Activated T-helper 2 cell treated with anti-CD3 and anti-CD28 coated beads, Interferon-gamma antibody, Interleukin-2, Interleukin-4, amounts not matched to agents 10 μg/mL and 5 μg/mL and 100 μg/mL, durations not matched to agents 14 hours and 24 hours and 36 hours (primary cell): ENCODE measurements at regions not wholly inside any gene's neighbourhood (a gene's known extent, or its start where the extent isn't known, plus 50 kb on each side); places are given as distances from the start of the nearest gene placed in this dataset.

Experiments used
- DNase-seq: peaks from one replicate; pipeline ENCODE4 v3.0.0; 2021; ENCODE audit warnings: low spot score
- H3K27ac Mint-ChIP-seq: one replicate; pipeline ENCODE4 v1.8.0; 2021; ENCODE audit warnings: mixed read lengths
- H3K27me3 Mint-ChIP-seq: one replicate; pipeline ENCODE4 v1.8.0; 2021; ENCODE audit warnings: low read depth, mixed read lengths
- H3K36me3 Mint-ChIP-seq: one replicate; pipeline ENCODE4 v1.8.0; 2021; ENCODE audit warnings: low read depth, mixed read lengths
- H3K4me1 Mint-ChIP-seq: one replicate; pipeline ENCODE4 v1.8.0; 2021; ENCODE audit warnings: low read depth, mixed read lengths
- H3K4me3 Mint-ChIP-seq: one replicate; pipeline ENCODE4 v1.8.0; 2021; ENCODE audit warnings: low read depth, mild to moderate bottlenecking, moderate library complexity, mixed read lengths
- H3K9me3 Mint-ChIP-seq: one replicate; pipeline ENCODE4 v1.8.0; 2021; ENCODE audit warnings: mixed read lengths
- intact Hi-C: fragments of 100-400 bp; cut with micrococcal nuclease; formaldehyde crosslinking; loops from one replicate; pipeline ENCODE4 v1.15.1; 2023

DNA sequence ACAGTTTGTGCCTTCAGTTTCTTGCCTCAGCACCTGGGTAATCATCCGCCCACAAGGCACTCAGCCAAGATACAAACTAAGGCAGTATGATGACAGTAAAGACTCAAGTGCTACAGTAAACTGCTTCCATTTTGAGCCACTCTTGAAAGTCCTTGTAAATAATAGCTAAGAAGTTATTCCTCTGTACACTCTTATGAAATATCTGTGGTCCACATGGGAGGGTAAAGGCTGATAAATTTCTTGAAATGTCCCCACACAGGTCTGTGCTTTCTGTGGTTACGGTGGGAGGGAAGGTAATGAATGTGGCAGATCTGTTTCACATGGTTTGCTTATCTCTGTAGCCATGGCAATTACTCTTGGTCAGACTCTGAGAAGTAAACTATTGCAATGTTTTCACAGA is 551.0 kb upstream of the ZWINT start:
- no peak for DNase-seq
- H3K27ac Mint-ChIP-seq = no peak overlapping the region
- H3K4me3 Mint-ChIP-seq = no peak overlapping the region
- H3K36me3 Mint-ChIP-seq = no peaks in the 10 kb centered on the region
- H3K4me1 Mint-ChIP-seq = no peaks in the 10 kb centered on the region
- no peaks in the 10 kb centered on the region for H3K27me3 Mint-ChIP-seq
- intact Hi-C loops = no loop called here
- peaks cover 42% of the 10 kb centered on the region for H3K9me3 Mint-ChIP-seq

- no peak for DNase-seq
- intact Hi-C loops = no loop called here
- H3K27me3 Mint-ChIP-seq = no peaks in the 10 kb centered on the region
- no peak overlapping the region for H3K27ac Mint-ChIP-seq
- peaks cover 22% of the 10 kb centered on the region for H3K9me3 Mint-ChIP-seq
- no peaks in the 10 kb centered on the region for H3K36me3 Mint-ChIP-seq
- no peaks in the 10 kb centered on the region for H3K4me1 Mint-ChIP-seq
- no peak overlapping the region for H3K4me3 Mint-ChIP-seq
These were observed 544.0 kb upstream of the ZWINT start for GRCh38 chr10:56905051-56905450.

- intact Hi-C loops = no loop called here
- H3K36me3 Mint-ChIP-seq = no peaks in the 10 kb centered on the region
- no peaks in the 10 kb centered on the region for H3K27me3 Mint-ChIP-seq
- H3K9me3 Mint-ChIP-seq = peaks cover 21% of the 10 kb centered on the region
- H3K4me1 Mint-ChIP-seq = no peaks in the 10 kb centered on the region
- H3K4me3 Mint-ChIP-seq = no peak overlapping the region
- no peak overlapping the region for H3K27ac Mint-ChIP-seq
- no peak for DNase-seq
These were observed 541.5 kb upstream of the ZWINT start for GRCh38 chr10:56902554-56902953.

DNA sequence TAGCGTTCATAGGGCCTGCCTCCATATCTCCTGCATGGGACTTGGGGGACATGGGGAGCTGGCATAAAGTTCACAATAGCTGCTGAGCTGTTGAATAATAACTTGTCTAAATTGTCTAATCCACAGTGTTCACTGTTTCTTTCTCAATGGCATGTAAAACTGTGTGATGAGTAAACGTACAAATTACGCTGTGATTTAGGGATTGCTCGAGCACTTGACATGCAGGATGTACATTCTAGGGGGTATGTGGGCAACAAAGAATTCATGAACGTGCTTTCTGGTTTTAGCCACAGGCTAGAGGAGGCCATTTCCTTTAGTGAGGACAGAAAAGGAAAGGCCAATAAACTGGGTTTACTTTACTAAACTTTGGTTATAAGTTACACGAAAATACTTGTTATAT is 534.2 kb upstream of the ZWINT start:
- Mint-ChIP-seq H3K4me3 (no peak overlapping the region), H3K4me1 (no peaks in the 10 kb centered on the region), H3K27ac (no peak overlapping the region), H3K36me3 (no peaks in the 10 kb centered on the region), H3K9me3 (peaks cover 16% of the 10 kb centered on the region), H3K27me3 (no peaks in the 10 kb centered on the region)
- intact Hi-C loops = no loop called here
- no peak for DNase-seq

GRCh38 chr10:56881218-56881617 is 520.2 kb upstream of the ZWINT start:
- no peaks in the 10 kb centered on the region for H3K36me3 Mint-ChIP-seq
- no peak for DNase-seq
- no peaks in the 10 kb centered on the region for H3K27me3 Mint-ChIP-seq
- intact Hi-C loops = no loop called here
- H3K27ac Mint-ChIP-seq = no peak overlapping the region
- H3K9me3 Mint-ChIP-seq = peaks cover 15% of the 10 kb centered on the region
- no peaks in the 10 kb centered on the region for H3K4me1 Mint-ChIP-seq
- no peak overlapping the region for H3K4me3 Mint-ChIP-seq

DNA sequence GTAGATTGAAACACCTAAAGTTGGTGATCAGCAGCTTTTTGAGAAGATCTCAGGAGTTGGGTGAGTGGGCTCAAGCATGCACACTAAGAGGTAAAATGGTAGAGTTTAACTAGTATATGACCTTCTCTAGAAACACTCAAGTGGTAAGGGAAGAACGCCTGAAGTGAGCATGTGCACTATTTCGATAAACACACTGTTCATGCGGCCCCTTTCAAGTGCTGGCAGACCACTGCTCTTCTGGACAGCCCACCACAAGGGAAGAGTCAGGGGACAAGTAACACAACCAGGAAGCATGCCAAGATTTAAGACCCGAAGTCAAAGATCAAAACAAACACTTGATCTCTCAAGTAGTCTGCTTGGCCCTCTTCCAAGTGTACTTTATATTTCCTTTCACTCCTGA is 519.5 kb upstream of the ZWINT start:
- intact Hi-C loops = no loop called here
- Mint-ChIP-seq H3K27me3 (no peaks in the 10 kb centered on the region), H3K9me3 (peaks cover 17% of the 10 kb centered on the region), H3K4me1 (no peaks in the 10 kb centered on the region), H3K36me3 (no peaks in the 10 kb centered on the region), H3K4me3 (no peak overlapping the region), H3K27ac (no peak overlapping the region)
- no peak for DNase-seq

GRCh38 chr10:56874950-56875349 is 513.9 kb upstream of the ZWINT start:
- DNase-seq = no peak
- Mint-ChIP-seq H3K4me1 (no peaks in the 10 kb centered on the region), H3K27me3 (no peaks in the 10 kb centered on the region), H3K36me3 (no peaks in the 10 kb centered on the region), H3K9me3 (peaks cover 33% of the 10 kb centered on the region), H3K27ac (no peak overlapping the region), H3K4me3 (no peak overlapping the region)
- intact Hi-C loops = no loop called here

DNA sequence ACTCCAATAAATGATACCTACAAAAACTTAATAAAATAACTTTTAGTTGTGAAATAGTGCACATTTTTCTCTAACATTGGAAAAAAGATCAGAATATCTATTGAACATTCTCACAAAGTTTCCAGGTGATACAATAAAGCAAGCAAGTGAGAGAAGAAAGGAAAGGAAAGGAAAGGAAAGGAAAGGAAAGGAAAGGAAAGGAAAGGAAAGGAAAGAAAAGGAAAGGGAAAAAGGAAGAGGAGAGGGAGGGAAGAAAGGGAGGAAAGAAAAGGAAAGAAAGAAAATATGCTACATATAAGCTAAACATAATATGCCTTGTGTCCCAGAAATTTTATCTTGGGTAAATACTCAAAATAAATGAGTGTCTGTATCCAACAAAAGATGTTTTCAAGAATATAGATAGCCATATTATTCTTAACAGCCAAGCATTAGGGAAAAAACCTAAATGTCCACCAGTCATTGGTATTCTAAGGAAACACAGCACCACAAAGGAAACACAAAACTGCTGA is 510.2 kb upstream of the ZWINT start:
- Mint-ChIP-seq H3K9me3 (peaks cover 29% of the 10 kb centered on the region), H3K27ac (no peak overlapping the region), H3K4me3 (no peak overlapping the region), H3K4me1 (no peaks in the 10 kb centered on the region), H3K36me3 (no peaks in the 10 kb centered on the region), H3K27me3 (no peaks in the 10 kb centered on the region)
- intact Hi-C loops = no loop called here
- no peak for DNase-seq

DNA sequence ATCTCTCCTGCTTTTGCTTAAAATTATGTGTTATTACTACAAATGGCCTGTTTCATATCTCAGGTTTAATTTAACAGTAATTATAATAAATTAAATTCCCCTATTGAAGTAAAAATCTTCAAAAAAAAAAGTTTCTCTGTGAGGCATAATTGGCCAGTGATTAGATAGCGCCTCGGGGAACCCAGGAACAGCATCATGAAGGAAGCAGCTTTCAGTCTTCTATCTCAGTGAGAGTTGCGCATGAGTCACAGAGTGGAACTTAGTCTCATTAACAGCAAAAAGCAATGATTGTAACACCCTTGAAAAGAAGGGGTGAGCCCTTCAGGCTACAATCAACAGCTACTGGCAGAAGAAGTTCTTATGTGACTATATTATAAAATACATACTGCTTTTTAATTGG is 506.2 kb upstream of the ZWINT start:
- no peak overlapping the region for H3K4me3 Mint-ChIP-seq

DNA sequence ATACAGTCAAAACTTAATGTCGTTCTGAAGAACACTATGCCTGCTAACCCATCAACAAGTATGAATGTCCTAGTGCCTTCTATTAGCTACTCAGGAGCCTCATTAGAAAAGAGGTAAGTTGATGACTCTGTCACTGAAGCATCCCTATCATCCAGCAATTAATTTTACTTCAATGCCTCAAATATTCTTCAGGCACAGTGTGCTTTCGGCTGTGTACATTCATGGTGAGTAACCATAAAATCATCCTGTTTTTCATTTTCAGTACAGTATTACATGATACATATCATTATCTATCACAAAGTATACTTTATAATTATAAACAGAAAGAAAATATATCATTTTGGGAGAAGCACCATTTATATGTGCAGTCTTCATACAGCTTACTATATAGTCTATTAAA is 495.5 kb upstream of the ZWINT start:
- no peak for DNase-seq
- H3K27me3 Mint-ChIP-seq = no peaks in the 10 kb centered on the region
- intact Hi-C loops = no loop called here

More for the DNA sequence above, 506.2 kb upstream of the ZWINT start:
- DNase-seq = no peak
- Mint-ChIP-seq H3K27ac (no peak overlapping the region), H3K9me3 (peaks cover 27% of the 10 kb centered on the region), H3K36me3 (no peaks in the 10 kb centered on the region), H3K27me3 (no peaks in the 10 kb centered on the region), H3K4me1 (no peaks in the 10 kb centered on the region)
- intact Hi-C loops = no loop called here

DNA sequence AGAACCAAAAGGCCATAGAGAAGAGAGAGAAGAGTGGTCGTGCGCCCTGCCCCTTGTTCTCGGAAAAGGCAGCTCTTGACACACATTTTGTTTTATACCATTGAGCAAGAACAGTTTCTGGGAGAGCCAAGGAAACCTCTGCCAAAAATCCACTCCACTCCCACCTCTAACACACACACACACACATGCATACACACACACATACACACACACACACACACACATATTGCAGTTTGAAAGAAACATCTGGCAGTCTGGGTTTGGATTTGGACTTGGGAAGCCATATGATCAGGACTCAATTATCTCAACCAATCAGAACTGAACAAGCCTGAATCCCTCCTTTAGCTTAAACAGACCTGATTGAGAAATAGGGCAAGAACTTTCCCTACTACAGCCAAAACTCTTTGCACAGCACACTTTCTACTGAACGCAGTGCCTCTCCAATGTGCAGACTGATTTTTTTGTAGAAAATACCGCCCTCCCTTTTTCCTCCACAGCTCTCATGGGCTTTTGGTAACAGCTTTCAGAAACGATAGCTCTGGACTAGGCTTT is 484.0 kb upstream of the ZWINT start:
- Mint-ChIP-seq H3K9me3 (peaks cover 19% of the 10 kb centered on the region), H3K36me3 (no peaks in the 10 kb centered on the region), H3K4me1 (no peaks in the 10 kb centered on the region), H3K27ac (no peak overlapping the region), H3K27me3 (no peaks in the 10 kb centered on the region), H3K4me3 (no peak overlapping the region)
- intact Hi-C loops = no loop called here
- no peak for DNase-seq

More for the DNA sequence above, 495.5 kb upstream of the ZWINT start:
- Mint-ChIP-seq H3K4me3 (no peak overlapping the region), H3K4me1 (no peaks in the 10 kb centered on the region), H3K36me3 (no peaks in the 10 kb centered on the region), H3K9me3 (peaks cover 16% of the 10 kb centered on the region), H3K27ac (no peak overlapping the region)

DNA sequence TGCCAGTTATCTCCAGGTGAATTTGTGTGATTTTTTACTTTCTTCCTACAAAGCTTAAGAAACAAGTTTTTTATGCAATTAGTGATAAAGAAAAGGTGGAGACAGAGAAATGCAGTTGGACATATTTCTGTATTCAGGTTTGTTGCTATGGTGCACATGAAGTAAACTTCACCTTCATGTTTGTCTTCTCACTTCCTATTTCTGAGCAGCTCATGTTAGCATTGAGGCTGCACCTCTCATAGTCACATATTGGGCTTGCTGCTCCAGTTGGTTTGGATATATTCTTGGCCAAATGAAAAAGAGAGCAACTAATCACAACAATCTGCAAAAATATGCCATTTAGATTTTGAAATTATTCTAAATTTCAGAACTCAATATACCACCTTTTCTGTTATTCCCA is 475.6 kb upstream of the ZWINT start:
- no peaks in the 10 kb centered on the region for H3K27me3 Mint-ChIP-seq
- no peaks in the 10 kb centered on the region for H3K36me3 Mint-ChIP-seq
- no peaks in the 10 kb centered on the region for H3K4me1 Mint-ChIP-seq
- DNase-seq = no peak
- no peak overlapping the region for H3K27ac Mint-ChIP-seq
- intact Hi-C loops = no loop called here
- H3K9me3 Mint-ChIP-seq = peaks cover 10% of the 10 kb centered on the region
- no peak overlapping the region for H3K4me3 Mint-ChIP-seq

DNA sequence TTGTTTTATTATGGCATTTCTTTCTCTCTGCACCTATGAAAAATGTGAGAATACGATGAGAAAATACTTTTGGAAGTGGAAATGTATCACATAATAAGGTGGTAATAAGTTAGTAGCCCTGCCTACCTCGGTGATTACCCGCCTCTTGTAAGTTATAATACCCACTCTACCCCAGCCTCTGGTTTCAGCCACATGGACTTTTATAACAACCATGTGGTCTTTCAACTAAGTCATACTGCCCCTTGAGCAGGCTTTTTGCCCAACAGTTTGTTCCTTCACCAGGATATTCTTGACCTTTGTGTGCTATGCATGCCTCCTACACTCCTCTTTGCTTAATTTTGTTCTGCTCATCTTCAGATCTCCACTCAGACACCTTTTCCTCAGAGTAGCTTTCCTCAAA is 470.6 kb upstream of the ZWINT start:
- intact Hi-C loops = no loop called here
- H3K4me3 Mint-ChIP-seq = no peak overlapping the region
- no peak for DNase-seq
- H3K36me3 Mint-ChIP-seq = no peaks in the 10 kb centered on the region
- H3K9me3 Mint-ChIP-seq = peaks cover 16% of the 10 kb centered on the region
- H3K4me1 Mint-ChIP-seq = no peaks in the 10 kb centered on the region
- no peak overlapping the region for H3K27ac Mint-ChIP-seq
- H3K27me3 Mint-ChIP-seq = no peaks in the 10 kb centered on the region

GRCh38 chr10:56823849-56824248 is 462.8 kb upstream of the ZWINT start:
- H3K4me3 Mint-ChIP-seq = no peak overlapping the region

More at GRCh38 chr10:56823849-56824248, 462.8 kb upstream of the ZWINT start:
- Mint-ChIP-seq H3K9me3 (peaks cover 47% of the 10 kb centered on the region), H3K27ac (no peak overlapping the region), H3K36me3 (no peaks in the 10 kb centered on the region), H3K27me3 (no peaks in the 10 kb centered on the region), H3K4me1 (no peaks in the 10 kb centered on the region)
- no peak for DNase-seq
- intact Hi-C loops = no loop called here
